Sigmoid colon (tissue), 6 donors: ENCODE measurements at regions not wholly inside any gene's neighbourhood (a gene's known extent, or its start where the extent isn't known, plus 50 kb on each side); places are given as distances from the start of the nearest gene placed in this dataset.

Experiments
- DNase-seq: peaks from one replicate; pipeline ENCODE4 v3.0.0-alpha.2; 2019
- H3K27ac ChIP-seq, 4 donors: fragments of 200-600 bp; sonication (generic); one replicate each; pipeline ENCODE4 v1.5.1; 2016 to 2019; ENCODE audit warnings: mild to moderate bottlenecking in 1 of 4
- H3K27me3 ChIP-seq, 3 donors: fragments of 200-600 bp; sonication (generic); one replicate each; pipeline ENCODE4 v1.5.1; 2019; ENCODE audit warnings: mild to moderate bottlenecking in 1 of 3
- H3K36me3 ChIP-seq, 4 donors: fragments of 200-600 bp; sonication (generic); one replicate each; pipeline ENCODE4 v1.5.1; 2016 to 2019
- H3K4me1 ChIP-seq, 4 donors: fragments of 200-600 bp; sonication (generic); one replicate each; pipeline ENCODE4 v1.5.1; 2017 to 2019
- H3K4me3 ChIP-seq, 4 donors: fragments of 200-600 bp; sonication (generic); one replicate each; pipeline ENCODE4 v1.5.1; 2017 to 2019; ENCODE audit warnings: mild to moderate bottlenecking in 2 of 4, moderate library complexity in 1 of 4
- H3K9me3 ChIP-seq, 4 donors: fragments of 200-600 bp in 3 of 4; sonication (generic) in 3 of 4; one replicate each; pipeline versions ENCODE4 v1.5.1 to v1.6.1; 2013 to 2019
- CTCF ChIP-seq, 4 experiments: fragments of 450-650 bp in 3 of 4; fragments of 200-600 bp in 1 of 4; IDR thresholded peaks; one replicate each; pipeline ENCODE4 v1.5.1; 2016 to 2019; ENCODE audit warnings: antibody characterized with exemption in 4 of 4, mild to moderate bottlenecking in 3 of 4, moderate library complexity in 2 of 4
- EP300 ChIP-seq, 4 donors: sonication (generic); formaldehyde crosslinking; IDR thresholded peaks; one replicate each; pipeline ENCODE4 v1.6.1; 2017; ENCODE audit warnings: antibody characterized with exemption in 4 of 4
- POLR2A ChIP-seq, 2 donors: fragments of 450-650 bp; IDR thresholded peaks; one replicate each; pipeline ENCODE4 v1.6.1; 2016; ENCODE audit warnings: antibody characterized with exemption in 2 of 2, mild to moderate bottlenecking in 2 of 2, moderate library complexity in 2 of 2
- POLR2AphosphoS5 ChIP-seq, 4 donors: sonication (generic); formaldehyde crosslinking; IDR thresholded peaks; one replicate each; pipeline ENCODE4 v1.6.1; 2017; ENCODE audit warnings: antibody characterized with exemption in 4 of 4
- WGBS, 2 donors: extraction: QIAGEN DNeasy Blood & Tissue Kit; methylation state at CpG; one replicate each; pipeline ENCODE4 v1.1.7; 2013; 5-methylcytosine and 5-hydroxymethylcytosine counted together
- intact Hi-C: fragments of 100-400 bp; cut with DNase I; formaldehyde crosslinking; loops from one replicate; pipeline ENCODE4 v1.15.1; 2023
- donor health status: healthy with polysubstance abuse.
- donor health status: healthy.

GRCh38 chr2:121072784-121073183 is 212.2 kb downstream of the TFCP2L1 start:
- no peak for DNase-seq
- H3K4me1 ChIP-seq = peaks cover 0 to 35% (median 25%) of the 10 kb centered on the region in 4 donors
- no peak overlapping the region for H3K27ac ChIP-seq
- no peaks in the 10 kb centered on the region for H3K36me3 ChIP-seq
- no peaks in the 10 kb centered on the region for H3K9me3 ChIP-seq
- intact Hi-C loops = loop anchor here (10.0 kb wide), 3 partner anchors 248 to 838 kb away; partner anchors contain the start of gene INHBB
- no peak overlapping the region for H3K4me3 ChIP-seq
- 54 to 80% methylated on average over 13 of the region's 13 CpGs for WGBS, 2 donors
- peaks cover 0 to 7% (median 0%) of the 10 kb centered on the region in 3 donors for H3K27me3 ChIP-seq
- TF ChIP-seq POLR2A (IDR thresholded peaks at IDR 0.05) (no peak), POLR2AphosphoS5 (IDR thresholded peaks at IDR 0.05) (no peak)

GRCh38 chr2:121073320-121074210 is 211.4 kb downstream of the TFCP2L1 start:
- peaks cover 0 to 36% (median 27%) of the 10 kb centered on the region in 4 donors for H3K4me1 ChIP-seq
- no peaks in the 10 kb centered on the region for H3K36me3 ChIP-seq
- no peaks in the 10 kb centered on the region for H3K9me3 ChIP-seq
- no peak overlapping the region for H3K4me3 ChIP-seq
- no peak overlapping the region for H3K27ac ChIP-seq
- WGBS, 2 donors = 77 to 90% methylated on average over 26 of the region's 26 CpGs
- peaks cover 0 to 7% (median 0%) of the 10 kb centered on the region in 3 donors for H3K27me3 ChIP-seq
- no peak for DNase-seq
- intact Hi-C loops = loop anchor here (10.0 kb wide), 3 partner anchors 249 to 839 kb away; partner anchors contain the start of gene INHBB
- TF ChIP-seq POLR2A (IDR thresholded peaks at IDR 0.05) (no peak), EP300 (IDR thresholded peaks at IDR 0.05) (no peak), CTCF (IDR thresholded peaks at IDR 0.05) (no peak), POLR2AphosphoS5 (IDR thresholded peaks at IDR 0.05) (no peak)

GRCh38 chr2:121074293-121074932 is 210.6 kb downstream of the TFCP2L1 start:
- TF ChIP-seq EP300 (IDR thresholded peaks at IDR 0.05) (no peak), POLR2A (IDR thresholded peaks at IDR 0.05) (no peak), POLR2AphosphoS5 (IDR thresholded peaks at IDR 0.05) (no peak), CTCF (IDR thresholded peaks at IDR 0.05) (no peak)
- Histone ChIP-seq H3K4me1 (peaks cover 0 to 44% (median 31%) of the 10 kb centered on the region in 4 donors), H3K9me3 (no peaks in the 10 kb centered on the region), H3K27ac (peak overlapping the region in 2 of 4 donors; percentile 71), H3K4me3 (peak overlapping the region in 1 of 4 donors; percentile 35), H3K36me3 (no peaks in the 10 kb centered on the region), H3K27me3 (peaks cover 0 to 7% (median 0%) of the 10 kb centered on the region in 3 donors)
- 35 to 53% methylated on average over 11 of the region's 11 CpGs for WGBS, 2 donors
- DNase-seq = no peak
- intact Hi-C loops = loop anchor here (10.0 kb wide), 3 partner anchors 250 to 840 kb away; partner anchors contain the start of gene INHBB

GRCh38 chr2:121075006-121075551 is 209.9 kb downstream of the TFCP2L1 start:
- intact Hi-C loops = loop anchor here (5.0 to 10.0 kb wide), 4 partner anchors 208 to 840 kb away; partner anchors contain the start of gene INHBB
- no peaks in the 10 kb centered on the region for H3K36me3 ChIP-seq
- H3K27me3 ChIP-seq = peaks cover 0 to 7% (median 0%) of the 10 kb centered on the region in 3 donors
- H3K4me3 ChIP-seq = peak overlapping the region in 3 of 4 donors; percentile 11 to 35 (median 16)
- H3K4me1 ChIP-seq = peaks cover 0 to 50% (median 33%) of the 10 kb centered on the region in 4 donors
- DNase-seq = peak; percentile 80
- peak overlapping the region; percentile 1 to 71 (median 55) for H3K27ac ChIP-seq
- peak; percentile 11 to 28 for TF ChIP-seq POLR2A (IDR thresholded peaks at IDR 0.05)
- peak; percentile 54 to 86 (median 76) for TF ChIP-seq POLR2AphosphoS5 (IDR thresholded peaks at IDR 0.05)
- TF ChIP-seq CTCF (IDR thresholded peaks at IDR 0.05) = no peak
- peak in 1 of 4 donors; percentile 22 for TF ChIP-seq EP300 (IDR thresholded peaks at IDR 0.05)
- no peaks in the 10 kb centered on the region for H3K9me3 ChIP-seq
- WGBS, 2 donors = 4 to 10% methylated on average over 14 of the region's 14 CpGs
